Inferior parietal cortex (tissue), 1 donor: ENCODE measurements at regions not wholly inside any gene's neighbourhood (a gene's known extent, or its start where the extent isn't known, plus 50 kb on each side); places are given as distances from the start of the nearest gene placed in this dataset.

Source experiments
- DNase-seq: peaks from one replicate; pipeline ENCODE4 v3.0.0-alpha.2; 2016; ENCODE audit errors: extremely low spot score

DNA sequence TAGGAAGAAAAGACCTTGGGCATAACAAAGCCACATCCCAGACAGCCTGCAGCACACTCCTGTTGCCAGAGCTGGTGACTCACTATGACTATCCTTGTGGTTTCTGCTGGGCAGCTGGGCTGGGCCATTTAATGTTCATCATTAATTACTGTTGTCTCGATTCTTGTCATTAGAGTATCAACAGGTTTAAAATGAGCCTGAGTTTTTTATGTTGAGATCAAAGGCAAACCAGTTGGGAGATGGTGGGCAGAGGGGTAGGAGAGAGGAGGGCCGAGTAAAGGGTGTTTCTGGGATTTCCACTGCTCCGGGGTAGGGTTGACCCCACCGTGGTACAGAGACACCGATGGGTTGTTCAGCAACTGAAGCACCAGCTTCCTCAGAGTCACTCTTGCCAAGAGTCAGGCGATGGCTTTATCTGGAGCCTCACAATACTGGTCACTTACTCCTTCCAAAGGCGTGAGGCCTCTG lies 128.7 kb upstream of the LYZL1 start:
- DNase-seq = no peak

DNA sequence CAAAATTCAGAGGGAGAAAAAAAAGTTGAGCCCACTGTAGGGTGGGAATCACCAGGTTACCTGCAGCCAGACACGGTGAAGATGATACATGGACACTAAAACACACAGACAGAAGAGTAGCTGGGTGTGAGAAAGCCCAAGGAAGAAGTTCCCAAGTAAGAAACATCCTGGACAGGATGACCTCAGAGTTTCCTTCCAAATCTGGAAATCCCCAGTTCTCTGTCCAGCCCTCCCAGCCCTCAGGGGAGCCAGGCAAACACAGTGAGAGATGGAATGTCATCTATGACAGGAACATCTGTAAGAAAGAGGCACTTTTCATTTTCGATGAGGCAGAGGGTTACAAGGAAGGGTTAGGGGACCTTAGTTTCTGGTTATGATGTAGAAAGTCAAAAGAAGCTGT lies 125.1 kb upstream of the LYZL1 start:
- no peak for DNase-seq

DNA sequence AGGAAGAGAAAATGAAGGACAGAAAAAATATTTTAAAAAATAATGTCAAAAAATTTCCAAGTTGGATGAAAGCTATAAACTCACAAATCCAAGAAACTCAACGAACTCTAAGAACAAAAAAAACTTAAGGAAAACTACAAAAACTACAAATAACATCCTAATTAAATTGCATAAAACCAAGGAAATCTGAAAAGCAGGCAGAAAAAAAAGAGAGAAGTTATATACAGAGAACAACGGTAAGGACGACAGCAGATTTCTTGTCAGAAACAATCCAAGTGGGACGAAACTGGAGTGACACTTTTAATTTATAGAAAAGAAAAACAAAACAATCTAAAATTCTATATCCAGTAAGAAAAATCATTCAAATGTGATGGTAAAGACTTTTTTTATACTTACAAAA lies 122.2 kb upstream of the LYZL1 start:
- DNase-seq = no peak

DNA sequence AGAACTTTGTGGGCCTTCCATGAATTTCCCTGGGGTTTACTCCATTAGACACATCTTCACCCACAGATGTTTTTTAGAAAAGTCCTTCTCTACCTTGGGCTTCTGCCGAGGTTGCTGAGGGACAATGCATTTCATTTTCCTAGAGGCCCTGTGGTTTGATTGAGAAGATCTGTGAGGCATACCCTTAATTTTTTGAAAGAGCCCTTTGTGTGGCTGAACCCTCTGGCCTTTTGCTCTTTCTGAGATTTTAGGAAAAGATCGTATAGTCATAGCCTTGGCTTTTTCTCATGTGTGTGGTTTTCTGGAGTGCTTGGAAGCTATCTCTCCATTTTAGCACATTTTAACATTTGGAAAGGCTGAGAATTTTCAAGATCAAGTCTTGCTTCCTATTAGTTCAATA lies 119.8 kb upstream of the LYZL1 start:
- no peak for DNase-seq

DNA sequence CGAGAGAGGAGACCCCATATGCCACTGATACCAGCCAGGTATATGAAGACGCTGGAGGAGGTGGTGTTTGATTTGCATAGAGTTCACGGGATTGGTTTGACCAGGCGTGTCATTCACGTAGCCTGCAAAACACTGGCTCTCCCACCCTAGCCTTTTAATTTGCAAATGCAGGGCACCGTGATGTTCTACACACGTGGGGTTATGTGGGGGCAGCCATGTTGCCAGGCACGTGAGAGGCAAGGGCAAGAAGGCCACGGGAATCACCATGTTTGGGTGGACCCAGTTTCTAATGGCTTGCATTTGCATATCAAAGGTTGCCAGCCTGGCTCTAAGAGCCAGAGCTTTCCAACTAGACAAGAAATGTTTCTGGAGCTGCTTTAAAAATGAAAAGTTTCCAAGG lies 117.2 kb upstream of the LYZL1 start:
- no peak for DNase-seq

DNA sequence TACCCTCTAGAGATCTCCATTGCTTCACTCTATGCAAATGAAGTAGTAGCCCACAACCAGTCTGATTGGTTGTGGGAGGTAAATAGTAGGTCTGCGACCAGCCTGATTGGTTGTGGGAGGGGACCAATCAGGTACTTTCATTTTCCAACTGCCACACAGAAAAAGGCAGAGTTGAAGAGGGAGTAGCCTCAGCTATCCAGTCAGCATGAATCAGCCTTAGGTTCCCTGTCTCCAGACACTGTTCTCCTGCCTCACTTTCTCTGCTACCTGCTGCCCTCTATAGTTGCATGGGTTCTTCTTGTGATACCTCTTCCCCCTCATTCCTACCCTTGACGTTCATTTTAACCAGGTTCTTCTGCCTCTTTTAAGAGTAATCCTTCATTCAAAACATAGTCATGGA lies 114.5 kb upstream of the LYZL1 start:
- no peak for DNase-seq

DNA sequence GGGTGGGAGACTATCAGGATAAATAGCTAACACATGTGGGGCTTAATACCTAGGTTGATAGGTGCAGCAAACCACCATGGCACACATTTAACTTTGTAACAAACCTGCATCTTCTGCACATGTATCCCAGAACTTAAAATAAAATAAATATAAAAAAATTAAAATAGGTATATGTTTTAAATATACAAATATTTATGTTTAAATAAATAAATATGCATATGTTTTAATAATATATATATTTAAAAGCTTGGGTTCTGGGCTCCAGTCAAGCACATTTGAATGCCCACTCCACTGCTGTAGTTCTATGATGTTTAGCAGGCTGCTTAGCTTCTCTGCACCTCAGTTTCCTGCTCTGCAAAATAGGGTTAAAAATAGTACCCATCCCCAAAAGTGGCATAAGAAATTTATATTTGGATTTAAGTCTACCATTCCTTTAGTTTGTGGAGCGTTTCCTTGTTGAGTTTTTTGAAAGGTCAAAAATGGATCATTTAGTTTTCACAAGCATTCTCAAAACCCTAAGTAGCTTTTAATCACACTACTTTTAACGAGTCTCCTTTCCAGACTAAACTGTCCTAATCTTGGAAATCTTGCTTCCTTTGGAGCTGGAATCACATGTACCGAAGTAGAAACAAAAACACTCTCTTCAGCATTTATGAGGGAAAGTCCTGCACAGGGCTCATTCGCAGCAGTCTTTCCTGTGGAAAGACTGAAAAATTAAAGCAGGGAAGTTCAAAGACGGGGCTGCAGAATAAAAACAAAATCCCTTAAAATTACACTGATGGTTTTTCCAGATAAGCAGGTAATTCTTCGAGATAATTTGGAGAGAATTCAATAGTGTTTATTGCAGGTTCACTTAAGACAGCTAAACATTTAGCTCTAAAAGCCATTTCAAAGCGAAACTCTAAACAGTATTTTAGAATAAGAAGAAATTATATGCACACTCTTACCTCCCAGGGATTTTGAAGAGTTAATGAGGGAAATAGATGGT lies 111.7 kb upstream of the LYZL1 start:
- DNase-seq = no peak

DNA sequence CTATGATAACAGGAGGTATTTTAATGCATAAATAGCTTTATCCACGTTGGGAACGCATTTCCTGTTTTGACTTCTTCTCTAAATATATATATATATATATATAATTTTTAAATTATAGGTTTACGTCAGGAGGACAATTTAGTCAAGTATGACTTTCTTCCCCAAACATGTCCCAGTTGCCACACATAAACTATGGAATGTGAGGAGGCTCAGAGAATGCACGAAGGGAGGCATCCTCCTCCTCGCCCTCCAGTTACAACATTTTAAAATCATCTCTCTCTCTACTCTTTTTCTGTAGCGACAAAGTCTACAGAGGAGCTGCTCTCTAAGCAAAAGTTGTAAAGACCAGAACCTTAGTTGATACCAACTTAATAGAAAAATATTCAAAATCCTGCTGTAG lies 106.9 kb upstream of the LYZL1 start:
- DNase-seq = no peak

DNA sequence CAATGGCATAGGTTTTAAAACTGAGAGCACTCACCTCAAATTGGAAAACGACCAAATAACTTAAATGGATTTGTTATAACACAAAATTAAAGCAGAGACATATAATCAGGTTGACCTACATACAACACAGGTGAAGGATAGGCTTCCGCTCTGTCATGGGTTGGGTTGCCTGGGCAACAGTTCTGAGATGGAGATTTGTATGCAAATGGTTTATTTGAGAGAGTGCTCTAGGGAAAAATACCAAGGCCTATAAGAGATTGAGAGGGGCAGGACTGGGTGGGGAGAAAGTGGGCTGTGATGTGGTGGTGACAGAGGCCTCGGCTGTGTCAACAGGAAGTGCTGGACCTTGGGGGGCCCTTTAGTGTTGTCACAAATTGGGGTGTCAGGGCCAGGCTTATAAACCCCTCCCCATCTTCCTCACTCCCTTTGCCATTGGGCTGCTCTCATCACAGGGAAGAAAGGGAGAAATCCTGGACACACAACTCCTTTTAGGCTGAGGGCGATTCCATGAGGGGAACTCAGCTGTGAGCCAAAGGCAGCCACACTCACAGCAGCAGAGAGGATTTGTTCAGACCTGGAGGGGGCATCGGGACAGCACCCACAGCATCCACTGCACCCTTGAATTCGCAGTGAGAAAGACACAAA lies 105.4 kb upstream of the LYZL1 start:
- DNase-seq = no peak

DNA sequence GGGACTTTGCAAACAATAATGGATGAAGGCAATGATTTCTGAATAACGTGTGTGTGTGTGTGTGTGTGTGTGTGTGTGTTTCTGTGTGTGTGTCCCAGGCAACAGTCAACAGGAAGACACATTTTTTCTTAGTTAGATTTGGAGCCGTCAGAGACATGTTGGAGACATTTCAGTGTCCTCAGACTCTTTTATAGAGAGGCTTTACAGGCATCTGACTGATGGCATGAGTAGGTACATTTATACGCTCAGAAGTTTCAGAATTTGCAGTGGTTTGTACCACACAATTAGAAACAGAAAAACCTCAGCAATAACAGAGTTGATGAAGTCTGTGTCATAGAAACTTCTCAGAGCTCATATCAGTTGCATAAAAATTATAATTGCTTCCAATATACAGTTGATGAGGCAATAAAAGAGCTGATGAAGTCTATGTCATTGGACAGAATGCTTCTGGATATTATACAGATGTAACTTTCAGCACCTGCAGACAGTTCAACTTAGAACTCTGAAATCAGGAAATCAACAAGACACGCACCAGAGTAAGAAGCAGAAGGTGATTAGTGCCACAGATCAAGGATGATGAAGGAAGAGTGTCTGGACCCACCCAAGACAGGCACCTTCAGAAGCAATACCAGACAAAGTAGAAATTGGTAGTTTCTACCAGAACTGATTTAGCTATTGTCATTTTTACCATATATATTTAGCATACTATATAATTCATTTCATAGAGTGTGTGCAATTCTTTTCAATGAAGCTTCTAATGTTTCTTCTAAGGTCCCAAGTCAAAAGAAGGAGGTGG lies 104.5 kb upstream of the LYZL1 start:
- no peak for DNase-seq

DNA sequence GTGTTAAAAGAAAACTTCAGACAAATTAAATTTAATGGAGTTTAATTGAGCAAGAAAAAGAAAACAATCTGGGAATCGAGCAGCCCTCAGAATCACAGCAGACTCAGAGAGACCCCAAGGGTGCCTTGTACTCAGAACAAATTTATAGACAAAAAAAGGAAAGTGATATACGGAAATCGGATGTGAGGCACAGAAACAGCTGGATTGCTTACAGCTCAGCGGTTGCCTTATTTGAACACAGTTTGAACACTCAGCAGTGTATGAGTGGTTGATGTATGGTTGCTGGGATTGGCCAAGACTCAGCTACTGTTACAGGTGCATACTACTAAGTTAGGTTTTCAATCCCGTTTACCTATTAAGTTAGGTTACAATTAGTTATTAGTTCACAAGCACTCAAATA lies 103.8 kb upstream of the LYZL1 start:
- DNase-seq = no peak

DNA sequence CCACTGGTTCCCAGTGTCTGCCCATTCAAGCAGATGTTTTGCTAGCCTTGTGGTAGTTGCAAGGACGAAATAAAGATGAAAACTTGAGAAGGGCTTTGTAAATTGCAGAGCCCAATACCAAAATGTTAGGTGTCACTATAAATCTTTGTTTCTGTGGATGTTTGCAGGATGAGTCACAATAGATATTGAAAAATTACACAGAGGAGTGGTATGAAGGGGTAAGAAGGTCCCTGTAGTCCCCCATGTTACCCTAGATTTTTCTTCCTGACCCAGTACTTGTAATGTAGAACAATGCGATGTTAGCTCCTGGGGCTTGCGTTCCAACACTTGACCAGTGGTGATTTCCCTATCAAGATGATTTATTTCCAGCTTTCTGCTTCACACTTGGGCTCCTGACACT lies 102.6 kb upstream of the LYZL1 start:
- DNase-seq = no peak

DNA sequence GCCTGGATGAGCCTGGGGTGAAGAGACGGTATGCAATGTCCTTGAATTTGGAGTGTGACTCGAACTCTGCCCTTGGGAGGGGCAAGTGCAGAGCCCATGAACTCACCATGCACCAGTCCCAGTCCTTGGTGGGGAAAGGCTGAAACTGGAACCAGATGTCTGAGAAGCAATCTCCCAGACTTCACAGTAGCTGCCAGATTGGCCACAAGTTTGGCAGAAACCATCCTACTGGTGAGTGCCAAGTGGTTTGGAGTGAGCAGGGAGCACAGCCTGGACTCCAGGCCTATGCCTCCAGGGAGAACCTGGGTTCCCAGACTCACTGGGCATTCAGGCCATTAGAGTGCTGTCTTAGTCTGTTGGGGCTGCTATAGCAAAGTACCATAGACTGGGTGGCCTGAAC lies 99.6 kb upstream of the LYZL1 start:
- DNase-seq = no peak

DNA sequence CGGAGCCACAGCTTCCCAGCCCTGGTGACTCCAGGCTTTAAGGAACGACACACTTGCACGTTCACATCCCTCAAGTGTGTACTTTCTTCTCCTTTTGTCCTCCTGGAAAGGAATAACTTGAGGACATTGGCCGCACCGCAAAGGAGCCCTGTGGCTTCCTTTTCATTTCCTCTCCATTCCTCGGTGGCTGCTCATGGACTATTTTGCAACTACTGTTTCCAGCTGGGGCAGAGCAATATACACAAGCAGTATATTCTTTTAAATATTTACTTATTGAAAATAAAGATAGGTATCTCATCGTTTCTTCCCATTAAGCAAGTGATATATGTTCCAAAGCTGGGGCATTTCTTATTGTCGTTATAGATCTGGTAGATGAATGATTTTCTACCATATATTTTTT lies 97.2 kb upstream of the LYZL1 start:
- no peak for DNase-seq

DNA sequence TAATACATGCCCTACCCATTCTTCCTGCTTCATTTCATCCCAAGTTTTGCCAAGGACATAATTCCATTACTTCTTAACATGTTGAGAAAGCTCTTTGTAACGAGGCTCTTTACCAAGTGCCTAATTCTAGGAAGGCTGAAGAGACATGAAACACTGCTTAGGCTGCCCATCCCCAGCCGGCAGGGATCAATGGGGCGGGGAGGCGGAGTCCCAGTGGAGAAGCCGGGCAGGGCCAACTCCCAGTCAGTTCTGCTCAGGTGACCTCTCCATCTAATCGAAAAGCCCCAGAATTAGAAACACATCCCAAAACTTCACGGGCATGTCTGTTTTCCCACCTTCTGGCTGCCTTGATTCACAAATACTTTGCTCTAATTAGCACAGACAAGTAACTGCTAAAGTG lies 89.5 kb upstream of the LYZL1 start:
- DNase-seq = no peak

DNA sequence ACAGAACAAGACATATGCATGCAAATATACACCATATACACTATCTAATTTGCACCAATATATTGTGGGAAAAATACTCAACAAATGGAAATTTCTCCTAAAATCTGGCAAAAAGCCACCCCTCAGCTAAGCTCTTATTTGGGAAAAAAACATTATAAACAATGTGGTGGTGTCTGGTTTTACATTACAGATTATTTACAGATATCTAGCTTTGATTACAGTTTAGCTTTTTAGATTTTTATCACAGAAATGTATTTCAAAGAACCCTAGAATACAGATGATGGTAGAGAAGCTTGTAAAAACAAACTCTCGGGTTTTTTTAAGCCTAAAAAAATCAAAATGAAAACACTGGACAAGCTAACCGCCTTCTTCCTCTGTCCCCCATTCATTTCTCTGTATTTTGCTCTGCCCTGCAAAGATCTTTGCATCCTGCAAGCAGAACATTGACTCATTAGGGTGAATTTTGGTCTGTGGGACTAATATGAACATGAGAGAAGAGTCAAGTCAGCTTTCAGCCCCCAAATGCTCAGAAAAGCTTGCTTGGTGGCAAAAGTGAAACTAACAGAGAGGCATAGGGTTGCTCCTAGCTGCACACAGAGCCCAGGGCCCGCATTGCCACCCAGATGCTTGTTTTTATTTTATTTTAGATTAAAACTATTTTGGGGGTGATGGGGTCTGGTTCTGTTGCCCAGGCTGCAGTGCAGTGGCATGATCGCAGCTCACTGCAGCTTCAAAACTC lies 88.8 kb upstream of the LYZL1 start:
- no peak for DNase-seq

DNA sequence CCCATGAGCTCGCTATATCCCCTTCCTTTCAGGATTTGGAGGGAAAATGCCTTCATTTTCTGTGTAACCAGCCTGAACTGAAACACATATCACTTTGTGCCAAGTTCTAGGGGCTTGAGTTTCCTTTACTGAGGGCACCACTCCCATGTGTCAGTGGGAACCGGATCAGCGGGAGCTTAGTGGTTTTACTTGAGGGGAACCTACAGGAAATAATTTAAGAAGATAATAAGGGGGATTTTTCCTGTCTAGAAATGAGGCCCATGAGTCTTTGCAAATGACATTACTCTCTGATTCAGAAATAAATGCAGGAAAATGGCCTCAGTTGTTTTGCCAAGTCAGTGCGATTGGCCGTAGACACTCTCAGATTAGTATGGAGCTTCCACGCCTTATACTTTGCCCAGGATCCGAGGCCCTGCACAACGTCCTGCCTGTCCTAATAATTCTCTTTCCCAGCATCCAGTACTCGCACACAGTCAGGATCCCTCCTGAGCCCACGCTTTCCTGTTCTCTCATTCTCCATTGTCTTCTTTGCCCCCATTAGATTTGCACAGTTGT lies 86.4 kb upstream of the LYZL1 start:
- no peak for DNase-seq

DNA sequence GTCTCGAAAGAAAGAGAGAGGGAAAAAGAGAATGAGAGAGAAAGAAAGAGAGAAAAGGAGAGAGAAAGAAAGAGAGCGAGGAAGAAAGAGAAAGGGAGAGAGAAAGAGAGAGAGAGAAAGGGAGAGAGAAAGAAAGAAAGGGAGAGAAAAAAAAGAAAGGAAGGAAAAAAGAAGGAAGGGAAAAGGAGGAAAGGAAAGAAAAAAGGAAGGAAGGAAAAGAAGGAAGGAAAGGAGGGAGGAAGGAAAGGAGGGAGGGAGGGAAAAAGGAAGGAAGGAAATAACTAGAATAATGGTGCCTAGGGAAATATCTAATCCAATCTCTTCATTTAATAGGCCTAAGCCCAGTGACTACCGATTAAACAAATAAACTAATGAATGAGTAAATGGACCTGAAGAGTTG lies 85.4 kb upstream of the LYZL1 start:
- DNase-seq = no peak

DNA sequence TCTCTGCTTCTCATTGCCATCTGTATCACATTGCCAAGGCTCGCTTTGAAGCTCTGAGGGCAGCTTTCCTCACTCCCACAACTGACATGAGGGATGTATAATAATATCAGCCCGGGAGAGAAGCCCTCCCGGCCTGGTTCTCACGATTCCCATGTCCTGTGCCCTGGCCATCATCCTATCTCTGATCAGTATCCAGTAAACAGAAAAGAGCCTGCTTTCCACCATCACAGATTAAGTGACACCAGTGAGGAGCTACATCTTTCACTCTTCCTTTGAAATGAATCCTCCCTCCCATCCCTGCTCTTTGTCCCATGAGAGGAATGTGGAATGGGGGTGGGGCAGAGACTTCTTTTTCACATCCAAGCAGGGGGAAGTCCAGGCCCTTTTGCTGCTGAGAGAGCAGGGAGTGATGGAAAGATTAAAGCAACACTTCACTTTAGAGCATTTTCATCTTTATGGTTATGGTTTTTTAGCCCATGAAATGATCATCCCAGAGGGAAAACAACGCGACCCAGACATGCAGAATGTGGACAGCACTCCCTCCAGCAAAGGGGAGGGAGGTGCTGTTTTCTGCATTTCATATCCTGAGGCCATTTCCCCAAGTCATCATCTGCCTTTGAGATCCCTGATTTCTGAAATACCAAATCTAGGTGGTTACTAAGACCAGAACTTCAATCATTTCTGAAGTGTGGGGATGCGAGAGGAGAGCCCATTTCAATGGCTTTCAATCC lies 84.6 kb upstream of the LYZL1 start:
- DNase-seq = no peak

DNA sequence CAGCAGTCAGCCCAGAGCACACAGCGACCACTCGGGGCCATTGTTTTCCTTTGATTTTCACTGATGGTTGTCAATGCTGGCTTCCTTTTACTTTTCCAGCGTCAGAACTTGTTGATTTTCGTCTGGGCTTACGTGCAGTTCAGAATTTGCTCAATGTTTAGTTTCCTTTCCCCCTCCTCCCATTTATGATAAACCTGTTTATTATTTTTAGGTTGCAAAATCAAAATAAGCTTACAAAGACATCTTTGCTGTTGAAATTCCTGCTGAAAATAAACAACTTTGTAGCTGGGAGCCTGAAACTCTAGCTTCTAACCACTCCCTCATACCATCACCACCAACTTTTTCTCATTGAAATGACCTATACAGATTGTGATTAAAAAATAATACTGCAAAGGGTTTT lies 83.1 kb upstream of the LYZL1 start:
- DNase-seq = no peak

DNA sequence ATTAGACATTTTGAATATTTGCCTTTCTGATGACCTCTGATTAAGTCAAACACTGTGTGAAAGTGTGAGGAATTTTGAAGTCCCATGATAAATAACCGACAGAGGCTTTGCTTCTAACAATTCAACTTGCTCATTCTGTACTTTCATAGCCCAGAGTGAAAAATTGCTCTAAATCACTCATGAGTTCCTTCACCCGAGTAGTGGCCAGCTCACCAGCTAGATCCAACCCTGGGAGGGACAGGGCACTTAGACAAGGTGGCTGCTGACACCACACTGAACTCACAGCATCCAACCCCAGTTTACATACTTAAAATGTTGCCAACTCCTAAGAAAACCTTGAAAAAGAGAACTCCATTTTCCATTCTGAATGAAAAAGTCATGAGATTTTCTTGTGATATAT lies 80.0 kb upstream of the LYZL1 start:
- no peak for DNase-seq
